ENCODE measurements at regions not wholly inside any gene's neighbourhood (a gene's known extent, or its start where the extent isn't known, plus 50 kb on each side); places are given as distances from the start of the nearest gene placed in this dataset.
A peak's percentile ranks its signal among the peaks of the same experiment; 100 is the strongest.

- H3K4me3 ChIP-seq (ENCODE audit: low read depth, low read length) = no peak overlapping the region
- DNase-seq (ENCODE audit: low read depth) = no peak
Observed at GRCh38 chr12:107384645-107385044, 291.3 kb upstream of the CRY1 start.

GRCh38 chr12:107385509-107385908 lies 292.2 kb upstream of the CRY1 start:
- no peak overlapping the region for H3K4me3 ChIP-seq (ENCODE audit: low read depth, low read length)
- no peak for DNase-seq (ENCODE audit: low read depth)

- no peak overlapping the region for H3K4me3 ChIP-seq (ENCODE audit: low read depth, low read length)
- no peak for DNase-seq (ENCODE audit: low read depth)
Observed at GRCh38 chr12:107386569-107386968, 293.2 kb upstream of the CRY1 start.

- H3K4me3 ChIP-seq (ENCODE audit: low read depth, low read length) = no peak overlapping the region
- no peak for DNase-seq (ENCODE audit: low read depth)
Observed at GRCh38 chr12:107388263-107388662, 294.9 kb upstream of the CRY1 start.

- no peak for DNase-seq (ENCODE audit: low read depth)
- no peak overlapping the region for H3K4me3 ChIP-seq (ENCODE audit: low read depth, low read length)
Observed at GRCh38 chr12:107390414-107390813, 295.2 kb upstream of the PWP1 start.

GRCh38 chr12:107393043-107393717 lies 292.4 kb upstream of the PWP1 start:
- H3K4me3 ChIP-seq (ENCODE audit: low read depth, low read length) = no peak overlapping the region
- no peak for DNase-seq (ENCODE audit: low read depth)

- H3K4me3 ChIP-seq (ENCODE audit: low read depth, low read length) = no peak overlapping the region
Observed at GRCh38 chr12:107394693-107395092, 290.9 kb upstream of the PWP1 start.

GRCh38 chr12:107395817-107396216 lies 289.8 kb upstream of the PWP1 start:
- no peak for DNase-seq (ENCODE audit: low read depth)
- H3K4me3 ChIP-seq (ENCODE audit: low read depth, low read length) = no peak overlapping the region

More at GRCh38 chr12:107394693-107395092, 290.9 kb upstream of the PWP1 start:
- DNase-seq (ENCODE audit: low read depth) = no peak

- no peak overlapping the region for H3K4me3 ChIP-seq (ENCODE audit: low read depth, low read length)
- DNase-seq (ENCODE audit: low read depth) = no peak
Observed at GRCh38 chr12:107396991-107397390, 288.6 kb upstream of the PWP1 start.

GRCh38 chr12:107397890-107398500 lies 287.6 kb upstream of the PWP1 start:
- no peak overlapping the region for H3K4me3 ChIP-seq (ENCODE audit: low read depth, low read length)
- DNase-seq (ENCODE audit: low read depth) = no peak

GRCh38 chr12:107399046-107399445 lies 286.6 kb upstream of the PWP1 start:
- DNase-seq (ENCODE audit: low read depth) = no peak
- no peak overlapping the region for H3K4me3 ChIP-seq (ENCODE audit: low read depth, low read length)

- DNase-seq (ENCODE audit: low read depth) = peak; percentile 68
- H3K4me3 ChIP-seq (ENCODE audit: low read depth, low read length) = no peak overlapping the region
Observed at GRCh38 chr12:107400686-107401447, 284.7 kb upstream of the PWP1 start.

- no peak for DNase-seq (ENCODE audit: low read depth)
- H3K4me3 ChIP-seq (ENCODE audit: low read depth, low read length) = no peak overlapping the region
Observed at GRCh38 chr12:107402041-107403022, 283.3 kb upstream of the PWP1 start.

- no peak for DNase-seq (ENCODE audit: low read depth)
- no peak overlapping the region for H3K4me3 ChIP-seq (ENCODE audit: low read depth, low read length)
Observed at GRCh38 chr12:107404981-107405380, 280.6 kb upstream of the PWP1 start.

GRCh38 chr12:107405436-107405835 lies 280.2 kb upstream of the PWP1 start:
- no peak for DNase-seq (ENCODE audit: low read depth)
- H3K4me3 ChIP-seq (ENCODE audit: low read depth, low read length) = no peak overlapping the region

- no peak overlapping the region for H3K4me3 ChIP-seq (ENCODE audit: low read depth, low read length)
- DNase-seq (ENCODE audit: low read depth) = no peak
Observed at GRCh38 chr12:107406932-107407331, 278.7 kb upstream of the PWP1 start.

GRCh38 chr12:107411792-107412535 lies 273.6 kb upstream of the PWP1 start:
- H3K4me3 ChIP-seq (ENCODE audit: low read depth, low read length) = no peak overlapping the region
- peak; percentile 66 for DNase-seq (ENCODE audit: low read depth)

- H3K4me3 ChIP-seq (ENCODE audit: low read depth, low read length) = no peak overlapping the region
Observed at GRCh38 chr12:107415071-107415470, 270.5 kb upstream of the PWP1 start.

GRCh38 chr12:107415834-107416233 lies 269.8 kb upstream of the PWP1 start:
- H3K4me3 ChIP-seq (ENCODE audit: low read depth, low read length) = no peak overlapping the region
- DNase-seq (ENCODE audit: low read depth) = no peak

More at GRCh38 chr12:107415071-107415470, 270.5 kb upstream of the PWP1 start:
- no peak for DNase-seq (ENCODE audit: low read depth)
